GM21515 (cell line): ENCODE measurements at regions not wholly inside any gene's neighbourhood (a gene's known extent, or its start where the extent isn't known, plus 50 kb on each side); places are given as distances from the start of the nearest gene placed in this dataset.
"Not testable (repeated sequence)": the region's sequence is repeated elsewhere in the genome, so short reads cannot be mapped to it uniquely, and the experiment has no call there.

Experiments
- ATAC-seq: cut with Tn5 transposase; IDR thresholded peaks from one replicate; pipeline ENCODE4 v1.9.1; 2021; ENCODE audit not compliant: unreplicated experiment

DNA sequence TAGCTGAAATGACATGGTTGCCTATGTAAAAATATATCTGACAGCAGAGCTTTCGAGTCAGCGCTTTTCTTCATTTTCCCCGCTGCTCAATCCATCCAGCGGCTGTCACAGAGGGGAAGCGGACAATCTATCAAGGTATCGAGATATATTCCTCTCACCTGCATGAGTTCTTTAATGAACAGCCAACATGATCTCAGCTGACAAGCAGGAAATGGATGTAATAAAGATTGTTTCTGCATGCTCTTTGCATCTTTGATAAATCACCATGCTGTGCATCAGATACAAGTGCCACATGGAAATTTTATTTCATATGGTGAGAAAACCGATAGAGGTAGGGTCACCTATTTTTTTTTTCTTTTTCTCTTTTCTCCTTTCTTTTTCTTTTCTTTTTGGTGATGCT is 602.3 kb upstream of the MMS22L start:
- no peak for ATAC-seq

DNA sequence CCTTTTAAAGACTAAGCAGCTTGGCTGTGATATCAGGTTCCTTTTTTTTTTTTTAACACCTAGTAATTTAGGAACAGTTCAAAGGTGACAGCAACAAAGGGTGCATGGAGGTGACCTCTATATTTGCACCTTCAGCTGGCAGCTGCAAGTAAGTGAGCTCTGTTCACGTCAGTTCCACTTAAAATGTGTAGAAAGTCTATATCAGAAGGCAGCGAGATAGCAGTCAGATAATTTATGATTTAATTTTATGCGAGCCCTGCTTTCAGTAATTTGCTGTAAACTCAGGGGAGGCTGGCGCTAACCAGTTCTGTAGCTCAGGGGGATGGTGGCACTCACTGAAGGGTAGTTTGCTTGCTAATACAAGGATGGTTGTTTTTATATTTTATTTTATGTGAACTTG is 602.8 kb upstream of the MMS22L start:
- no peak for ATAC-seq

DNA sequence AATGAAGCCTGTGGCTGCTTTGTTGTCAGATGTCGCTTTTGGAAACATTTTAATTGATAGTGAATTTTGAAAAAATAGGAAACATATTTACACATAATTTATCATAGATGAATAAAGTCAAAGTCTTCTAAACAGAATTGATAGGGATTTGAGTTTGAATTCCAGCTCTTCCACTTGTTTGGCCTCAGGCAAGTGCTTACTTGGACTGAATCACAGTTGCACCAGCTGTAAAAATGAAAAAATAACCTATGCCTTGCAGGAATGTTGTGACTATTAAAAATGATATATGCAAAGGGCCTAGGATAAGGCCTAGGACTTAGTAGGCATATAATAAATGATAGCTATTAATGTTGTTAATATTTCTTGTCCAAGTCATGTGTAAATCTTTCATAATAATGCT is 618.5 kb upstream of the MMS22L start:
- no peak for ATAC-seq

DNA sequence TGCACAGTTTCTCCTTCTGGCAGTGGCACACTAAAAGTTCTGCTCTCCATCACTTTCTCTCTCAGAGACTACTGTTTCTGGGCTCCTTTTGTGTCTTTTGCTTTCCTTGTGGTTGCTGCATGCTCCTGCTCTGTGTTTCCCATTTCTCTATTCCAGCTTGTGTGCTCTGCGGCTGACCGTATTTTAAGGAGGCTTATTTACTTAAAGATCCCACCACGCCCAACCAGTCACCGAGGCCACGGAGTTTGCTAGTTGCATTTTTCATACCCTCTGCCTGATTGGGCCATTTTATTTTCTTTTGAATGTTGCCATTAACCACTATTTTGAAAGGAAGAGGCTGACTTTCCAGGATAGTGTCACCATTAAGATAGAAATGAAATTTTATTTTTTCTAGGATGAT is 626.4 kb upstream of the MMS22L start:
- no peak for ATAC-seq

DNA sequence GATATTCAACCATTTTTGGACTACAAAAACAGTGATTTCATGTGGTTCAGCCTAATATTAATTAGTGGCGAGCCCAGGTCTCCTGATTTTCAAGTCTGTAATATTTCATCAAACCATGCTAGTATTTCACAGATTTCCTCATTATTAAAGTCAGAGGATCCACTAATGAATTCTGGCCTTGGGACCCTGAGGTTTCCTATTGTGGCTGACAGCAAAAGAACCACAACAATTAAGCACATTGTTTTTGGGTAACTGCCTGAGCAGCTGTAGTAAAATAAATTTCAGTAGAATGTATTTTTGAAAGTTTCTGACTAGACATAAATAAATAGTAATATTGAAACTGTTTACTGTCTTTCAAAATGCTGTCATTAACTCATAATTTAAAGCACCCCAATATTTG is 630.7 kb upstream of the MMS22L start:
- no peak for ATAC-seq

DNA sequence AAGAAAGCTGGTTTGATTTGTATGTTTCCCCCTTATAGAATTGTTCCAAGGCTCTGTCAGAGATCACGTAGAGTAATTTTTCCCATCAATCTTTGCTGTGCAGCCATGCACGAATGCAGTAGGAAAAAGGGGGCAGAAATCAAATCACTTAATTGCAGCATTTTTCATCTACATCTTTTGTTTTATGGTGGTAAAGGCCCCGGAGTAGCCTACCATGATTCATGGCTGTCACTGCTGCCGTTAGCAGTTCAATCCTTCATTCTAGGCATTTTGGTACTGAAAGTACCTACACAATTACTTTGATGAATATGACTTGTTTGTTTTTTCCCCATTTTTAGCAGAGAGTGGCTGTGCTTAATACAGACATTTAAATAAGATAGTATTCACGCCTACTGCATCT is 631.9 kb upstream of the MMS22L start:
- no peak for ATAC-seq

DNA sequence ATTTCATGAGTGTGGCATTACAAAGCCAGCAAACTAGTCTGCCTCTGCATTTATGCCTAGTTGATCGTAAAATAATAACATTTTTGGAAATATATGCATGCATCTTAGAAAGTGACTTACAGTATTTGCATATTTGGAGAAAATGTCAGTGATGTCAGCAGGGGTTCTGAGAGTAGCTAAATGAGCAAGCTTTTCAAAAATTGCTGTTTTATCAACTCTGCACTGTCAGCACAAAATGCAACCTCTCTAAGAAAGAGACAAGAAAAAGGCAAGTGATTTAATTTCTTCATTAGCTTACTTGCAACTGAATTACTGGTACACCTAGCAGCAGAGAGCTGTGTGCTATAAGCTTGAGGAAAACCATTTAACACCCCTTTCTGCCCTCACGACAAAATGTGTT is 632.5 kb upstream of the MMS22L start:
- no peak for ATAC-seq

DNA sequence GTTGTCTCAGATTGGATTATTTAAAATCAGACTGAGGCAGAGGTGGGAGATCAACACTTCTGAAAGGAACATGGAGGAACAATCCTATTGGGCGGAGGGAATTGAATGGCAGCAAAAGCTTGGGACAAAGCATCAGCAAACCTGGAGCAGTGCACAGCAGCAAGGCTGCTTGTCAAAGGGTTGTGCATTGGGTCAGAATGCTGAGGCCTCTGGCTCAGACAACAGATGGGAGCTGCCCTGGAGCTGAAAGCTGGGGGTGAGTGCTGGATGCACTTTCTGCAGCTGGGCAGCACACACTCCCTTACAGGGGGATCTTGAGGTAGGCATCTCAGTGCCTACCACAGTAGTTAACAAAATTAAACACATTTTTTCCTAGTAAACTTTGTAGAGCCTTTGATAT is 634.4 kb upstream of the MMS22L start:
- no peak for ATAC-seq

DNA sequence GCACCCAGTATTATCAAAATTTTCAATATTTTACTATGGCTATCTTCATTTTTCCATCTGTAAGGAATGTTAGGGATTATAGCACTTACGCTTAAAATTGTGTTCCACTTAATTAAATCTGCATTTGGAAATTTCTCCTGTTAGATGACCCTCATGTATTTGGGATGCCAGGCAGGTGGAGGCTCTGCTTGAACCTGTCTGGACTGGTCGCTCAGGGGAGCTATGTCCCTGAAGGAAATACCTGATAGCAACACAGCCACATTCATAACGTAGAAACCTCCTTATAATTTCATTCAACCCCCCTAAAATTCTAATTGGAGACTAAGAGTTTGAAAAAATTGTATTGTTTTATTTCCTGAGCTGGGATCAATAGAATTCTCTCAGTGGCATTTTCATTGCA is 636.0 kb upstream of the MMS22L start:
- no peak for ATAC-seq

DNA sequence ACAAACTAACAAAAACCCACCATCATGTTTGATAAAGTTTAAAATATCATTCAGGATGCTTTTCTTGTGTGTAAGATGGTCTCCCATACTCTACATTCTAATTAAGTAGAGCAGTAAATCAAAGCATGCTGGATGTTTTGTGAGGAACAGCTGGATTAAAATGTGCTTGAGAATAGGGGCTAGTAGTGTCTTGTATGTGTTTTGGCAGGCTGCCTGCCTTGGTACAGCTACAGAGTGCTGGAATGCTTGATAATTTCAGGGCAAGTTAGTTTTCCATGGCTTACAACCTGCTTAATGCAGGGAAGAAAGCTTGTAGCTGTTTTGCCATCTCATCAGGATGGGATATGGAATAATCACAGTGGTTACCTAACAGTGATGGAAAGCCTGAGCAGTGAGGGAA is 636.6 kb upstream of the MMS22L start:
- no peak for ATAC-seq

DNA sequence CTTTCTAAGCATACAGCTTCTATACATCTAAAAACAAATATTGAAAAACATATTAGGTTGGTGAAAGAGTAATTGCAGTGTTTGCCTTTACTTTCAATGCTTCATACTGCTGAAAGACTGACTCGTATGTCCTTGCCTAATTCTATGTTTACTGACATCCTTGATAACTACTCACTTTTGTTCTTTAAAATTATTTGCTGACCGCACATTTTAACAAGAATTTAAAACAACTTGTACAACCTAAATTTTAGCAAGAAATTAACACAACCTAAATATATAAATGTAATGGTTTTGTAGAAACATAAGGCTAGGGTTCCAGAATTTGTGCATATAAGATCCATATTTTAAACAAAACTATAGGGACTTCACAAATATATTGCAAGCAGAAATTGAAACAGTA is 640.2 kb upstream of the MMS22L start:
- no peak for ATAC-seq

DNA sequence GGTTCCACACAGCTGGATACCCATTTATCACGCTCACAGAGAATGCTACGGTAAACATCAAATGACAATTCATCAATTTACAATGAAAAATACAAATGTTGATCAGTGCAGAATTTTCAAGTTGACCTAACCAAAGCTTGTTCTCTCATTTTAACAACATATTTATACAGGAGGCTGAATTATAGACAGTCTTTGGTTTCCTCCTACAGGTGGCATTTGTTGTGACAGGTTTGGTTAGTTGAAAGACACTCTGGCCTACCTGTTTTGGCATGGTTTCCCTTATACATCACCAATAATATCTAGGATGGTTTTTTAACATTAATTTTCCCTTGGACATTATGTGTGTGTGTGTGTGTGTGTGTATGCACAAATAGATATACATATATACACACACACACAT is 642.5 kb upstream of the MMS22L start:
- no peak for ATAC-seq

DNA sequence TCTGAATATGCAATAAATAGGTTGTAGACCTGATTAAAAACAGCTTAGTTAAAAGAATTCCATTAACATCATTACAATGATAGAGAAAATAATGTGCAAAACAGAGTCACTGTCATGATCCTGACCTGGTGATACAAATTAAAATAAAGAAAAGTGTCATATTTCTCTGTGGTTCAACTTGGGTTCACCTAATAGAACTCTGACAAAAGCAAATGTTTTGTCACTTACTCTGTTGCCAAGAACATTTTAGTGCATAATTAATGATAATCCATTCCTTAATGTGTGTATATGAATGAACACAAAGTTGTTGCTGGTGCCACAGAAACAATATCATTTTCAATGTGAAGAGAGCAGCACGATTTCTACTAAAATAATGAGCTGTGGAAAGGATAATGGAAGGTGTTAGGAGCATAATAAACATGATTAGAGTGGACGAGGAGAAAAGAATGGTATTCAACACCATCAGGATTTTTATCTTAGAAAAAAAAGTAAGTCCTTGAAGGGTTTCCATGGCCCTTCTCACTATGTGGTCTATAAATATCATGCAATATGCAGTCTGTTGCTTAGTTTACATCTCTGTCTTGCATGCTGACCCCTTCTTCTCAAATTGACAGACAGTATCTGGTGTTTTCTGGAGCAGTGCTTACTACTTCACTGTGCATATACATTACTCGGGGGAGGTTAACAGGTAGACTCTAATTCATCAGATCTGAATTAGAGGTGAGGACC is 656.6 kb upstream of the MMS22L start:
- ATAC-seq, result no peak

DNA sequence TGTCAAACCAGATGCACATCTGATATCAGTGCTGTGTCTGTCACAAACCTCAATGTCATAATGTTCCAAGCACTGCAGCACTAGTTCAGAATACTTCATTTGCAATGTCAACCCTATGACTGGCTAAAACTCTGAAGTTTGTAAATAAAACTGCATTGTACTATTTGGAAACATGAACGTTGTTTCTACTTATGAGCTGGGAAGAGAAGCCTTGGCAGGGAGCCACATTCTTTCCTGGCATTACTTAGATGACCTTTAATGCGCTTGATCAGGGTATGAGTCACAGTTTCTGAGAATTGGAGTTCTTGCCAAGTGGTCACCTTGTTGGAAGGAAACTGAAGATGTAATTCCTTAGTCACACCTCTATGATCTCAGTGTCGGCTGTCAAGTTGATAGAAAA is 664.8 kb upstream of the MMS22L start:
- ATAC-seq, result no peak

DNA sequence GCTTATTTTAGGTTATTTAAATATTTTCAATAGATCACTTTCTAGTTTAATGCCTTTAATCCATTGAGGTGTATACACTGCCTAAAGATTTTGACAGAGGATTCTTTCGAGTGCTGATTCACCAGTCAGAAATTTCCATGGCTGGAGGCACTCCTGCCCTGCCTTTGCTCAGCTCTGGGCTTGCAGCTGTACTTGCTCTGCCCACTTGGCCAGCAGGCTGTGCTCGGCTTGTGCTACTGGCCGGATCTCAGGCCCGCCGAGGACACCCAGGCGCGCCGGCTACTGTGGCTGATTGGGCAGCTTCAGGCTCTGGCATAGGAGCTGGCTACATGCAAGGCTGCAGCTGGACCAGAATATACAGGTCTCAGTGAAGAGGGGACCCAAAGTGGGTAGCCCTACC is 675.1 kb upstream of the MMS22L start:
- no peak for ATAC-seq

DNA sequence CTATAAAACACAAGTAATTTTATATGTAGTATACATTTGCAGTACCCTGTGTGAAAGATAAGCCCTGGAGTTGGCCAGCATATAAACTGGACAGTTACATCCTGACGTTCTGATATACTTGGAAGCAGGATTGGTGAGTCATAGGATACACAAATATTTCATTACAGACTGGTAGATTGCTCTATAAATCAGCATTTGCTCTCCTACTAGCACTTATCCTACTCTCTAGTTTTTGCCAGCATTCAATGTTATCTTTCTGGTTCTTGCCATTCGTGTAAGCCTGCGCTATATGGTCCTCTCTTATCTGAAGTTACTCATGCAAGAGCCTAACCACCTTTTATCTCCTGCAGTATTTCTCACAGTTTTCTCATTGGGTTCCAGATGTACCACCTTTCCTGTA is 680.2 kb upstream of the MMS22L start:
- no peak for ATAC-seq

DNA sequence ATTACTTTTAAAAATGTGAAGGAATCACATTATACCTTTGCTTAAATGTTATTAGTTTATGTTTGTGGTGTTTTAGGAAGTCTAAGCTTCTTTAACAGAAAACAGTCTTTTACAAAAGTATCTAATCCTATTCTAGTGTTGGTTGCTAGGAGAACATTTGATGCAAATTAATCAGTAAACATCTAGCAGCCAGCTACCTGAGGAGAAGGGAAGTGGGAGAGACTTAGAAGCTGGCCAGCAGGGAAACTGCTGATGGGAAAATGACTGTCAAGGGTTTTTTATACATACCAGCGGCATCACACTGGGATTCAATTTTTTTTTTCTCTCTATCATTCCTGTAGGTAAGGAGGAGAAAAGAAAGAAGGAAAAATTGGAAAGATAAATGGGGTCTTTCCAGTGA is 686.0 kb upstream of the MMS22L start:
- ATAC-seq, result no peak

DNA sequence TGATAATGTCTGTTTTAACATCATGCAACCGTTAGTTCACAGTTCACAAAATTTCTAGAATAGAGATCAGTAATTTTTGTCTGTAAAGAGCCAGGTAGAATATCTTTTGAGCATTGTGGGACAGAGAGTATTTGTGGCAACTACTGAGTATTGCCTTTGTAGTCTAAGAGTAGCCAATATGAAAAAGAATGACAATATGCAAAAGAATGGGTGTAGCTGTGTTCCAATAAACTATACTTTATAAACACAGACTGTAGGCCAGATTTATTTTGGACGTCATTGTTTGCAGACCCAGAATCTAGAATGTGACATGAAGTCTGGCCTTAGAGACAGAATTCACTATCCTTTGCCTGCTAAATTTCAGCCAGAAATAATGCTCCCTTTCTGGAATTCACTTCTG is 694.1 kb upstream of the MMS22L start:
- ATAC-seq, result no peak

DNA sequence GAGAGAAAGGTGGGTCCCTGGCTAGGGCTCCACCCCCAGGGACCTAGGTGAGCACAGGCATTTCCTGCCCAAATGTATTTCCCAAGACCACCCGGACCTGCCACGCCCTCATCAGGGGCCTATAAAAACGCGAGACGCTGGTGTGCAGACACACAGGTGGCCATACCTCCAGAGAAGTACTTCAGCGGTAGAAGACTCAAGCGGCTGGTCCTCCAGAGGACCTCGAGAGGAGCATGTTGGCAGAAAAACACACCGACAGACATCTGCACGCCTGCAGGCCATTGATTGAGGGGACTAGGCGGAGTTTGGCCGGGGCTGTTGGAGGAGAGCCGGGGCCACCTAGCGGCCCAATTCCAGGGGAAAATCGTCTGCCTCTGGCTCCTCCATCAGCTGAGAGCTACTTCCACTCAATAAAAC is 695.8 kb upstream of the MMS22L start:
- no peak for ATAC-seq

DNA sequence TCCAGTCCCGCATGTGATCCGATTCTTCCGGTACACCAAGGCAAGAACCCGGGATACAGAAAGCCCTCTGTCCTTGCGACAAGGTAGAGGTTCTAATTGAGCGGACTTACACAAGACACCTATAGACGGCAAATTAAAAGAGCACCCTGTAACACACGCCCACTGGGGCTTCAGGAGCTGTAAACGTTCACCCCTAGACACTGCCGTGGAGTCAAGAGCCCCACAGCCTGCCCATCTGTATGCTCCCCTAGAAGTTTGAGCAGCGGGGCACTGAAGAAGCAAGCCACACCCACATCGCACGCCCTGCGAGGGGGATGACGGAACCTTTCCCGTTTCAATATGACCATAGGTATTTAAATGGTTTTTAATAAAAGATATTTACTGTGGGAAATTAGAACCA is 696.3 kb upstream of the MMS22L start:
- ATAC-seq, result not testable (repeated sequence)

DNA sequence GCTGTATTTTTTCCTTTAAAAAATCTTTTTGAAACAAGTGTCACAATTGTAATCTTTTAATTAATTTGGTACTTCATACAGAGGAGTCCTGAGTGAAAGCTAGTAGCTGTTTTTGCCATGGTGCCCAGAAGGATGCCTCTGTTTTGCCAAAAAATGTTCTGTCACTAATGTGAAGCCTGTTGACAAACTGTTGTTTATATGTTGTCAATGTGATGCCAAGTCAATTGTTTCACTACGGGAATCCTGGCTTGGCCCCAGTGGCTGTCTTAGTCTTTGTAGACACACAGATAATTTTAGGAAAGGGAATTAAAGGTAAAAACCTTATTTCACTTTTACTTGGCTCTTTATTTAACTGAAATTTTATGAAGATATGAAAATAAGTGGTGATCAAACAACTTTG is 706.4 kb upstream of the MMS22L start:
- ATAC-seq, result no peak

DNA sequence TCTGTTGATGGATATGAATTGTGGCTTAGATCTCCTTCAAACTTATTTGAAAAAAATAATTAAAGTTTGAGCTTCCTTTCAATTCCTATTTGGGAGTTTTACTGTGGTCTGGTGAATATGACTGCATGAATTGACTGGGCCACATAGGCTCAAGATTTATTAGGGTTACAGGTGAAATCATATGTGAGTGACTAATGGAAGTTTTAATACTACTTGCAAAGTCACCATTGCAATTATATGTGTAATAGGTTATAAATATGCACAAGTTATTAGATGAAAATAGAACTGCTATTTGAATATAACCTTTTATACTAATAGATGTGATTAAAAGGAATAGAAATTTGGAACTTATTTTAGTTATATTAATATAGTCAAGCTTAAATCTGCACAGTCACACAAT is 712.1 kb upstream of the MMS22L start:
- no peak for ATAC-seq

DNA sequence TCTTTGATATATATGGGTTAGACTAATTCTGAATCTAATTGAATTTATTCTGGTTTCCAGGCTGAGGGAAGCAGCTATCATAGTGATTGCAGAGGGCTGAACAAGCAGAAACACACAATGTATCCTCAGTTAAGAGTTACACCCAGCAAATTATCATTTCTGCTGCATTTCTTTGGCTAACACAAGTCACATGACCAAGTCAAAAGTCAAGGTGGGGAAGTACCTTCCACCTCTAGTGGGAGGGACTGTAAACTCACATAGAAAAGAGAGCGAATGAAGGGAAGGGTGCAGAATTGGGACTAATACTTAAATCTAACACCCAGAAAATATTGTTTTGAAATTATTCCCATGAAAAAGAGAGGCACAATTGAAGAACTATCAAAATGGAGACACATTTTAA is 719.7 kb upstream of the MMS22L start:
- ATAC-seq, result no peak
